Activated T-helper 1 cell treated with anti-CD3 and anti-CD28 coated beads, Interleukin-12 subunit alpha, Interleukin-12 subunit beta, Interleukin-2, Interleukin-4 antibody, amounts not matched to agents 30 ng/mL and 10 ng/mL and 1 ng/mL, durations not matched to agents 14 hours and 24 hours and 36 hours (primary cell): ENCODE measurements at regions not wholly inside any gene's neighbourhood (a gene's known extent, or its start where the extent isn't known, plus 50 kb on each side); places are given as distances from the start of the nearest gene placed in this dataset.
"Not testable (repeated sequence)": the region's sequence is repeated elsewhere in the genome, so short reads cannot be mapped to it uniquely, and the experiment has no call there.

Source experiments
- DNase-seq: peaks from one replicate; pipeline ENCODE4 v3.0.0; 2021; ENCODE audit warnings: low spot score
- H3K27ac Mint-ChIP-seq: one replicate; pipeline ENCODE4 v1.8.0; 2021; ENCODE audit warnings: mild to moderate bottlenecking, mixed read lengths
- H3K27me3 Mint-ChIP-seq: one replicate; pipeline ENCODE4 v1.8.0; 2022; ENCODE audit warnings: mild to moderate bottlenecking, moderate library complexity, mixed read lengths; ENCODE audit not compliant: insufficient read depth
- H3K36me3 Mint-ChIP-seq: one replicate; pipeline ENCODE4 v1.8.0; 2021; ENCODE audit warnings: low read depth, mixed read lengths
- H3K4me1 Mint-ChIP-seq: one replicate; pipeline ENCODE4 v1.8.0; 2021; ENCODE audit warnings: low read depth, mixed read lengths
- H3K4me3 Mint-ChIP-seq: one replicate; pipeline ENCODE4 v1.8.0; 2021; ENCODE audit warnings: mild to moderate bottlenecking, moderate library complexity, mixed read lengths
- H3K9me3 Mint-ChIP-seq: one replicate; pipeline ENCODE4 v1.8.0; 2021; ENCODE audit warnings: mixed read lengths
- intact Hi-C: fragments of 100-400 bp; cut with micrococcal nuclease; formaldehyde crosslinking; loops from one replicate; pipeline ENCODE4 v1.15.1; 2024

DNA sequence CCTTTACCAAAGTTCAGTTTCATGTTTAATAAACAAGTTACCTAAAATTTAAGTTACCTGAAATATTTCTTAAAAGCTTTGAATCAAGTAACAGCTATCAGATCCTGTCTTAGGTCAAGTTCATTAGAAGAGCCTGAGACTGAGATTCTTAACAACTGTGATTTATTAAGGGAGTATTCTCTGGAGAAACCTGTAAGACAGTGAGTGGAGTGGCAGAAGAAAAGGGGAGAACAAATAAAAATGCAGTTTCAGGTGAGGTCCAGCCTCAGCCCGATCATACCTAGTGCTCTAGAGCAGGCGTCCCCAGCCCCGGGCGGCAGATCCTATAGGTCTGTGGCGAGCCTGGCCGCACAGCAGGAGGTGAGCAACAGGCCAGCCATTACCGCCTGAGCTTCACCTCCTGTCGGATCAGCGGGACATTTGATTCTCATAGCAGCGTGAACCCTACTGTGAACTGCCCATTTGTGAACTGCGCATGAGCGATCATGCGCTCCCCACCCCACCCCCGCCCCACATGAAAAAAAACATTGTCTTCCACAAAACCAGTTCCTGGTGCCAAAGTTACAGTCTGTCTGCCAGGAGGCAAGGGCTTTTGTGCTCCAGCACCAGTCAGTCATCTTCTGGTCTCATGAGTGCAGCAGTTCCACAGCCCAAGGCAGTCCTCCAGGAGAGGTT lies 59.2 kb upstream of the ADGRB3 start:
- no peak for DNase-seq
- Mint-ChIP-seq H3K4me3 (no peak overlapping the region), H3K27ac (no peak overlapping the region), H3K9me3 (peaks cover 2% of the 10 kb centered on the region), H3K27me3 (peaks cover 2% of the 10 kb centered on the region), H3K36me3 (no peaks in the 10 kb centered on the region), H3K4me1 (no peaks in the 10 kb centered on the region)
- intact Hi-C loops = no loop called here

DNA sequence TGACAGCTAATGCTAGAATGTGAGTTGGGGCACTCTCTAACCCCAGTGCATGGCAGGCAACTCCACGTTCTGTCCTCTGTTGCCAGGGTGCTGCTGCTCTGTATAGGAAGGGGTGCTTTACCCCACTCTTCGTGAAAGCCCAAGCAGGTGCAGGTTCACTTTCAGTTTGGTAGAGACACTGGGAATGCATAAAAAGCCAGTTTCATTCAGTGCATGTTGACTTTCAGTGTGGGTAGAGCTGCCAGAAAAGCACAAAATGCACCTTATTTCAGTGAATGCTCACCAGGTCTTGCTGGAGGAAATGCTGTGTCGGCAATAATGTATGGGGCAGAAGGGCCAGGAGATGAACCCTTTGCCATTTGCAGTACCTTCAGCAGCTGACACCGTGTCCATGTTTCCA lies 62.1 kb upstream of the ADGRB3 start:
- no peak overlapping the region for H3K27ac Mint-ChIP-seq
- no peak overlapping the region for H3K4me3 Mint-ChIP-seq
- H3K36me3 Mint-ChIP-seq = no peaks in the 10 kb centered on the region
- intact Hi-C loops = no loop called here
- DNase-seq = no peak
- peaks cover 2% of the 10 kb centered on the region for H3K27me3 Mint-ChIP-seq
- H3K9me3 Mint-ChIP-seq = peaks cover 5% of the 10 kb centered on the region
- no peaks in the 10 kb centered on the region for H3K4me1 Mint-ChIP-seq

GRCh38 chr6:68572525-68572924 lies 62.6 kb upstream of the ADGRB3 start:
- Mint-ChIP-seq H3K27ac (no peak overlapping the region), H3K4me3 (no peak overlapping the region), H3K4me1 (no peaks in the 10 kb centered on the region), H3K36me3 (no peaks in the 10 kb centered on the region), H3K9me3 (peaks cover 5% of the 10 kb centered on the region), H3K27me3 (peaks cover 2% of the 10 kb centered on the region)
- no peak for DNase-seq
- intact Hi-C loops = no loop called here

DNA sequence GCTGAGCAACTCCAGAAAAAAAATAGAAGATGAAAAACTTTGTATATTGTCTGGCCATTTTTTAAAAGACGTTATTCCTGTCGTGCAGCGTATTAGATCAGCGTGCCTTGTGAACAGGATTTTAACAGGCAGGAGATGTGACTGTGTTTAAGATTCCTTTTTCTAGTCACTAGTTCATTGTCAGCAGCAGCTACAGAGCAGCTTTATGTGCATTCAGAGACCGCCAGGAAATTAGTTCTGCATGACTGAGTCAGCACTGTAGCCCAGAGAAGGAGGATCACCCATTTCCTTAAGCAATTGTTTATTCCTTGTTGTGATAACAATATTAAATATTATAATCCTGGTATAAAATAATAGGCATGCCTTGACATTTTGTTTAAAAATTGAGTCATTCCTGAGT lies 75.4 kb upstream of the ADGRB3 start:
- intact Hi-C loops = no loop called here
- no peaks in the 10 kb centered on the region for H3K27me3 Mint-ChIP-seq
- DNase-seq = no peak
- no peaks in the 10 kb centered on the region for H3K9me3 Mint-ChIP-seq
- no peak overlapping the region for H3K27ac Mint-ChIP-seq
- no peaks in the 10 kb centered on the region for H3K36me3 Mint-ChIP-seq
- H3K4me3 Mint-ChIP-seq = no peak overlapping the region
- H3K4me1 Mint-ChIP-seq = no peaks in the 10 kb centered on the region

DNA sequence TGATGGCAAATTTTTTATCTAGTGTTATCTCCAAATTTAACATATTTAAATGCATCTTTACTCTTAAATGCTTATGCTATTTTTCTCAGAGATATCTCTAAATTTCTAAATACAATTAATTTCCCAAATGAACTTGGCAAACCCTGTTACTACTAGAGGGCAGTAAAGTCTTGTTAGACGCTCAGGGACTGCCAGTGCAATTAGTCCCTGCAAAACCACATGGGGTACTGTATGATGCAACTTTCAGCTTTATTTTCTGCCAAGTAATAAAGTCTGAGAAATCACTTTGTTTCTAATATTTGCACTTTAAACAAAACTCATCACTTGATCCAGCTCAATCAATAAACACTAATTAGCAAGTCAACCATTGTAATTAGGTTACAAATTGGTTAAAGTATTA lies 76.0 kb upstream of the ADGRB3 start:
- H3K27ac Mint-ChIP-seq = no peak overlapping the region
- no peaks in the 10 kb centered on the region for H3K4me1 Mint-ChIP-seq

GRCh38 chr6:68546620-68547019 lies 88.5 kb upstream of the ADGRB3 start:
- Mint-ChIP-seq H3K4me1 (no peaks in the 10 kb centered on the region), H3K9me3 (no peaks in the 10 kb centered on the region), H3K36me3 (no peaks in the 10 kb centered on the region), H3K27ac (no peak overlapping the region), H3K27me3 (no peaks in the 10 kb centered on the region), H3K4me3 (no peak overlapping the region)
- DNase-seq = no peak
- intact Hi-C loops = no loop called here

More for the DNA sequence above, 76.0 kb upstream of the ADGRB3 start:
- no peak overlapping the region for H3K4me3 Mint-ChIP-seq
- H3K27me3 Mint-ChIP-seq = no peaks in the 10 kb centered on the region
- no peaks in the 10 kb centered on the region for H3K36me3 Mint-ChIP-seq
- no peaks in the 10 kb centered on the region for H3K9me3 Mint-ChIP-seq
- intact Hi-C loops = no loop called here
- DNase-seq = no peak

- intact Hi-C loops = no loop called here
- H3K27ac Mint-ChIP-seq = no peak overlapping the region
- no peaks in the 10 kb centered on the region for H3K9me3 Mint-ChIP-seq
- DNase-seq = no peak
- H3K4me3 Mint-ChIP-seq = no peak overlapping the region
- H3K4me1 Mint-ChIP-seq = no peaks in the 10 kb centered on the region
- no peaks in the 10 kb centered on the region for H3K36me3 Mint-ChIP-seq
- no peaks in the 10 kb centered on the region for H3K27me3 Mint-ChIP-seq
Observed at GRCh38 chr6:68544450-68544849, 90.6 kb upstream of the ADGRB3 start.

GRCh38 chr6:68533339-68533795 lies 101.7 kb upstream of the ADGRB3 start:
- H3K4me1 Mint-ChIP-seq = no peaks in the 10 kb centered on the region
- H3K27me3 Mint-ChIP-seq = no peaks in the 10 kb centered on the region
- no peaks in the 10 kb centered on the region for H3K9me3 Mint-ChIP-seq
- H3K36me3 Mint-ChIP-seq = no peaks in the 10 kb centered on the region
- no peak overlapping the region for H3K4me3 Mint-ChIP-seq
- no peak overlapping the region for H3K27ac Mint-ChIP-seq
- no peak for DNase-seq
- intact Hi-C loops = no loop called here

GRCh38 chr6:68527691-68528090 lies 107.4 kb upstream of the ADGRB3 start:
- H3K27me3 Mint-ChIP-seq = no peaks in the 10 kb centered on the region
- DNase-seq = no peak
- H3K9me3 Mint-ChIP-seq = peaks cover 3% of the 10 kb centered on the region
- H3K4me1 Mint-ChIP-seq = no peaks in the 10 kb centered on the region
- intact Hi-C loops = no loop called here
- H3K27ac Mint-ChIP-seq = no peak overlapping the region
- H3K36me3 Mint-ChIP-seq = no peaks in the 10 kb centered on the region
- H3K4me3 Mint-ChIP-seq = no peak overlapping the region

- H3K4me1 Mint-ChIP-seq = no peaks in the 10 kb centered on the region
- intact Hi-C loops = no loop called here
- no peak for DNase-seq
- no peak overlapping the region for H3K4me3 Mint-ChIP-seq
- H3K36me3 Mint-ChIP-seq = no peaks in the 10 kb centered on the region
- H3K27me3 Mint-ChIP-seq = no peaks in the 10 kb centered on the region
- H3K9me3 Mint-ChIP-seq = no peaks in the 10 kb centered on the region
- no peak overlapping the region for H3K27ac Mint-ChIP-seq
Observed at GRCh38 chr6:68506911-68507310, 128.2 kb upstream of the ADGRB3 start.

DNA sequence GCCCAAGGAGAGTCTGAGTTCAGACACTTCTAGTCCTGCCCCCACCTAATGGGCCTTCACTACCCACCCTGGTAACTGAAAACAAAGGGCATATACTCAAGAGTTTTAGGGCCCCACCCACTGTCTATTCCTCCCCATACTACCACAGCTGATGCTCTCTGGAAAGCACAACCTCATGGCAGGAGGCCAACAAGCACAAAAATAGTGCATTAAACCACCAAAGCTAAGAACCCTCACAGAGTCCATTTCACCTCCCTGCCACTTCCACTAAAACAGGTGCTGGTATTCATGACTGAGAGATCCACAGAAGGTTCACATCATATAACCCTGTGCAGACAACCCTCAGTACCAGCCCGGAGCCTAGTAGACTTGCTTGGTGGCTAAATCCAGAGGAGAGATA lies 132.1 kb upstream of the ADGRB3 start:
- intact Hi-C loops = no loop called here
- Mint-ChIP-seq H3K27ac (no peak overlapping the region), H3K4me1 (no peaks in the 10 kb centered on the region), H3K4me3 (no peak overlapping the region), H3K27me3 (no peaks in the 10 kb centered on the region), H3K9me3 (no peaks in the 10 kb centered on the region), H3K36me3 (no peaks in the 10 kb centered on the region)
- DNase-seq = no peak

DNA sequence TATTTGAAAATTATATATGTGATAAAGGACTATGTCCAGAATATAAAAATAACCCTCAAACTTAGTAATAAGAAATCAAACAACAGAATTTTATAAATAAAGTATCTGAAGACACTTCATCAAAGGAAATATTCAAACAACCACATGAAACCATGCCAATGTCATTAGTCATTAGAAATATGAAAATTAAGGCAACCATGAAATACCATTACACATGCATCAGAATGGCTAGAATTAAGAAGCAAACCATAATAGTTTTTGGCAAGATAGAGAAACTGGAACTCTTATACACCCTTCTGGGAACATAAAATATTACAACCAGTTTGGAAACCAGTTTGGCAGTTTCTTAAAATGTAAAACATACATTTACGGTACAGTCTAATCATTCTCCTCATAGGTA lies 137.2 kb upstream of the ADGRB3 start:
- no peaks in the 10 kb centered on the region for H3K4me1 Mint-ChIP-seq
- H3K27ac Mint-ChIP-seq = no peak overlapping the region
- H3K4me3 Mint-ChIP-seq = no peak overlapping the region
- H3K9me3 Mint-ChIP-seq = peaks cover 5% of the 10 kb centered on the region
- intact Hi-C loops = no loop called here
- no peaks in the 10 kb centered on the region for H3K27me3 Mint-ChIP-seq
- no peaks in the 10 kb centered on the region for H3K36me3 Mint-ChIP-seq
- no peak for DNase-seq

- H3K36me3 Mint-ChIP-seq, H3K27me3 Mint-ChIP-seq, H3K4me1 Mint-ChIP-seq, H3K27ac Mint-ChIP-seq, H3K9me3 Mint-ChIP-seq, H3K4me3 Mint-ChIP-seq, DNase-seq, intact Hi-C loops: not testable (repeated sequence)
Observed at GRCh38 chr6:68494880-68495279, 140.2 kb upstream of the ADGRB3 start.

GRCh38 chr6:68476611-68477010 lies 158.5 kb upstream of the ADGRB3 start:
- H3K9me3 Mint-ChIP-seq = no peaks in the 10 kb centered on the region
- H3K4me3 Mint-ChIP-seq = no peak overlapping the region
- no peak overlapping the region for H3K27ac Mint-ChIP-seq
- no peaks in the 10 kb centered on the region for H3K27me3 Mint-ChIP-seq
- DNase-seq = no peak
- no peaks in the 10 kb centered on the region for H3K4me1 Mint-ChIP-seq
- H3K36me3 Mint-ChIP-seq = no peaks in the 10 kb centered on the region
- intact Hi-C loops = no loop called here
